EL (cell line): ENCODE measurements at regions not wholly inside any gene's neighbourhood (a gene's known extent, or its start where the extent isn't known, plus 50 kb on each side); places are given as distances from the start of the nearest gene placed in this dataset.
"Not testable (repeated sequence)": the region's sequence is repeated elsewhere in the genome, so short reads cannot be mapped to it uniquely, and the experiment has no call there.

Experiments used
- DNase-seq: peaks from one replicate; pipeline ENCODE4 v3.0.0-alpha.2; 2016

DNA sequence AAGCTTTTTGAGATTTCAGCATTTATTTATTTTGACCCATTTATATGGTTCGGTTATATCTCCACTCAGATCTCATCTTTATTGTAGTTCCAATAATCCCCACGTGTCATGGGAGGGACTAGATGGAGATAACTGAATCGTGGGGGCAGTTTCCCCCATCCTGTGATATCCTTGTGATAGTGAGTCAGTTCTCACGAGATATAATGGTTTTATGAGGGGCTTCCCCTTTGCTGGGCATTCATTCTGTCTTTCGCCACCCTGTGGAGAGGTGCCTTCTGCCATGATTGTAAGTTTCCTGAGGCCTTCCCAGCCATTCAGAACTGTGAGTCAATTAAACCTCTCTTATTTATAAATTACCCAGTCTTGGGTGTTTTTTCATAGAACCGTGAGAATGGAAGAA is 96.5 kb upstream of the PCSK1 start:
- DNase-seq = no peak

DNA sequence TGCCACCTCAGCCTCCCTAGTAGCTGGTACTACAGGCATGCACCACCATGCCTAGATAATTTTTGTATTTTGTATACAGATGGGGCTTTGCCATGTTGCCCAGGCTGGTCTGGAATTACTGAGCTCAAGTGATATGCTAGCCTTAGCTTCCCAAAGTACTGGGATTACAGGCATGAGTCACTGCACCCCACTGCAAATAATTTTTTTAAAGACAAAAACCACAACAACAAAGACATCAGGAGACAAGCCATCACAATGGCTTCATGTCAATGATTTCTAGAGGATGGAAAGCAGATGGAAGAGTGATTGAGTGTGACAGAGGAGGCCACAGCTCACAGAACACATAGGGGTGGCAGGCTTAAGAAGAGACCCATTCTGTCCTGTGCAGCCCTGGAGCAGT is 97.9 kb upstream of the PCSK1 start:
- no peak for DNase-seq

- no peak for DNase-seq
Measured at GRCh38 chr5:96533371-96533770, 100.3 kb upstream of the PCSK1 start.

- DNase-seq = peak; percentile 74
Measured at GRCh38 chr5:96537386-96537785, 104.3 kb upstream of the PCSK1 start.

GRCh38 chr5:96538808-96539250 is 105.8 kb upstream of the PCSK1 start:
- DNase-seq = peak; percentile 13

- no peak for DNase-seq
Measured at GRCh38 chr5:96546120-96546519, 113.1 kb upstream of the PCSK1 start.

DNA sequence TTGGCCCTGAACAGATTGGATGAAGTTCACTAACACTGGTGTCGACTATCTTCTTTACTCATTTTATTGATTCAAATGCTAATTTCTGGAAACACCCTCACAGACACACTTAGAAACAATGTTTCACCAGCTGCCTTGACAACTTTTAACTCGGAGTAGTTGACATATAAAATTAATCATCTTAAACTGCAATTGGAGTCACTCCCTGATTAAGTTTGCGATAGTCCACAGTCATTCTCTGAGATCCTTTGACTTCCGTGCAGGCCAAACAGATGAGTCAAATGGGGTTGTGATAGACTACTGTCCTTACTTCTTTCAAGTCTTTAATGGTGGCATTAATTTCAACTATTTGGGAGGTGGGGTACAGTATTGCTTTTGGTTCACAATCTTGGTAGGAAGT is 114.4 kb upstream of the PCSK1 start:
- no peak for DNase-seq

DNA sequence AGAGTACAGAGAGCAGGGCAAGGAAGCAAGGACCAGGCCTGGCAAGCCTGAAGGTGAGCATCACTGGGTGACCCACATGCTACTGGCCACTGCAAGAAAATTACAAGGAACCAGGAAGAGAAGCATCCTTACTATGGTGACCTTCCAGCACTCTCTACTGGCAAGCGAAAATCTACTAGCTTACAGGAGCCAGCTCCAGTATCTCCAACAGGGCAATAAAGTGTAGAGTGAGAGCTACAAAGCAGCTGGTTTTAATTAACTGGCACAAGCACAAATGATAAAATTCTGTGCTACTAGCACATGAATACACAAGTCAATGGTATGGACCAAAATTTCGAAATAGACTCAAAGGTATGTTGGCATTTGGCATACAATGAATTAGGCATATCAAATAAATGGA is 113.3 kb upstream of the CAST start:
- no peak for DNase-seq

- DNase-seq = not testable (repeated sequence)
Measured at GRCh38 chr5:96560857-96561256, 101.3 kb upstream of the CAST start.

- peak; percentile 82 for DNase-seq
Measured at GRCh38 chr5:96562614-96563013, 99.6 kb upstream of the CAST start.

DNA sequence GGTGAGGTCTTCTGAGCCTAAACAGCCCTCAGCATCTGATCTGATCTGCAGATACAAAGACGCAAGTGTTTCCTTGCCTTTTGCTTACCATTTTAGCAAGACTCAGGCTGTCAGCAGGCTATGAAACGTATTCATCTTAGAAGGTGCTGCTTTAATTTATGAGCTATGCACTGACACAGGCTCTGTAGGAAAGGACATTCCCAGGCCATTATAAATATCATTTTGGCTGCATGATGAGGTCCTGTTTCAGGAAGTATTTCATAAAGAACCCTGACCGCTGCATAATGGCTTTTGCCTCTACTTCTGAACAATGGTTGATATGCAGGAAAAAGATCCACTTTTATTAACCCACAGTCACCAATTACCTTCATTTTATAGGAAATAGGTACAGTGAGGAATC is 98.4 kb upstream of the CAST start:
- DNase-seq = no peak

GRCh38 chr5:96565582-96566265 is 96.5 kb upstream of the CAST start:
- DNase-seq = peak; percentile 84

GRCh38 chr5:96566833-96567587 is 95.2 kb upstream of the CAST start:
- peak; percentile 84 for DNase-seq

- no peak for DNase-seq
Measured at GRCh38 chr5:96569332-96569731, 92.8 kb upstream of the CAST start.

DNA sequence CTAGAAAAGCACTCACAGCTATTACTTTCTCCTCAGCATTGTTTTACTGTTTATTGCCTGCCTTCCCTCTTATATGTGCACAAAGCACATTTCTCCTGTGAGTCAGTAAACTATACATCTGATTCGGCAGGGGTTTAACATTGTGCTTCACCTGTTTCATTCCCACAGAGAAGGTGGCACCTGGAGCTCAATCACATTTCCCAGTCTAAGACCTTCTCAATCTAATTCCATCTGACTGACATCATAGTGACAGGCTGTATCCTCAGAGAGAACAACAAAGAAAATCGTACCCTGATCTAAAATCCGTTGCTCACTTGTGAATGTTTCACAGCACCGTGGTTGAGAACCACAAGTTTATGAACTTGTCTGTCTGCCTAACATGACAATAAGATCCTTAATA is 92.4 kb upstream of the CAST start:
- DNase-seq = no peak

DNA sequence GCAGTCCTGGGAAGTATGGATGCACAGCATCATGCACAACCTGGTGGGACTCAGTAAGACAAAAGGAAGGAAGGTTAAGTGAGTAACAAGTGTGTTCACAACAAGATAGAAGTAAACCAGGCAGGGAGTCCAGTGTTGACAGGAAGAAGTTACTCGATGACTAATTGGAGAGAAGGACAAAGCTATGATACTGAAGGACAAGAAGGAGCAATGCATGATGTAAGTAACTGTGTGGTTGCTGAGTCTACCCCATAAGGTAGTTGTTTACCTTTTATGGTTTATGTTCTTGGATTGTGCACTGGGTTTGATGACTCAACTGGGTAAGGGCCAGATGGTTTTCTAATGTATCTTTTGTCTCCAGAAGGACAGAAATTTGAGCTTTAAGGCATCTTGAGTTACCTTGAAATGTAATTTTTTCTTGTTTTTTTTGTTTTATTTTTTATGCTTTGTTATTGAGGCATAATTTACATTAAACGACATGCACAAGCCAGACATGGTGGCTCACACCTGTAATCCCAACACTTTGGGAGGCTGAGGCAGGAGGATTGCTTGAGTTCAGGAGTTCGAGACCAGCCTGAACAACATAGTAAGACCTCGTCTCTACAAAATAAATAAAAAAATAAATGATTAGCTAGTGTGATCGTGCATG is 89.2 kb upstream of the CAST start:
- peak; percentile 94 for DNase-seq

- DNase-seq = no peak
Measured at GRCh38 chr5:96573513-96573894, 88.7 kb upstream of the CAST start.

GRCh38 chr5:96576876-96577275 is 85.3 kb upstream of the CAST start:
- no peak for DNase-seq

DNA sequence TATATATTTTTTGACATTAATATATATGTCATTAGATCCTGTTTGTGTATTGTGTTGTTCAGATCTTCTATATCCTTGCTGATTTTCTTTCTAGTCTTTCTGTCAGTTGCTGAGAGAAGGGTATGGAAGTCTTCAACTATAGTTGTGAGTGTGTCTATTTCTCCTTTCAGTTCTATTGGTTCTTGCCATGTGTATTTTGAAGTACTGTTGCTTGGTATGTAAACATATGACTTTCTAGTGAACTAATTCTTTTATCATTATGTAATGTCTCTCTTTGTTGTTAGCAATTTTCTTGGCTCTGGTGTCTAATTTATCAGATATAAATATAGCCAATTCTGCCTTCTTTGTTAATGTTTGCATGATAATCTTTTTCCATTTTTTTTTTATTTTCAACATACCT is 84.3 kb upstream of the CAST start:
- peak; percentile 25 for DNase-seq

GRCh38 chr5:96579711-96580110 is 82.5 kb upstream of the CAST start:
- no peak for DNase-seq

DNA sequence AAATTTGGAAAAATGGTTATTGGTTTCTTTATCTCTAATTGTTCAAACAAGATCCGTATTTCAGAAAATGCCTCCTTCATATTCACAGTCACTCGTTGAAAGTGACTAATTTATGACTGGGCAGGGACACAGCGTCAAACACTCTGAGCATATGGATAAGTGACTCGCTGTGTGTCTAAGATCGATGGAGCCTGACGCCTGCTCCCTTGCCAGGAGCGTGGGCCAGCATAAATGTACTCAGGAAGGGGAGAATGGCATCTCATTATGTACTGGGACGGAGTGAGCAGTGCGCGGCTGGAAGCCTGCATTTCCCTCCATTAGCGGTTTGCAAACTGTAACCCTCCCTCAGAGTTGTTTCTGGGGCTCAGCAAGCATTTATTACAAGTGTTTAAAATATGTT is 79.8 kb upstream of the CAST start:
- DNase-seq = peak; percentile 4

DNA sequence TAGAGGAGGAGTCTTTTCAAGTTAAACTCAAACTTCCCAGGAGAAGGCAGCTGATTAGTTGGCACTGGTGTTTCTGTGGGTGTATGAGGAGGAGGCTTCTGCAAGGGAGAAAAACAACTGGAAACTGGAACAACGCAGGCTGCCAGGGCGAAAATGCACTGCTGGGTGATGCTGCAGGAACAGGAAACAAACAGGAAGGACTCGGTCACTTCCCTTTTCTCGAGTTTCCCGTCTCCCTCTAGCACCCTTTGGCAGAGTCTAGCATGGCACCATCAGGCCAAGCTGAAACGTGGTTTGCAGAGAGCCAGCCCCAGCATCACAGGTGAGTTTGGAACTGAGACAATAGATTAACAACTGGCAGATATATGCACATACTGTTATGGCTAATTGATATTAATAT is 77.5 kb upstream of the CAST start:
- no peak for DNase-seq

GRCh38 chr5:96588539-96588938 is 73.6 kb upstream of the CAST start:
- no peak for DNase-seq

DNA sequence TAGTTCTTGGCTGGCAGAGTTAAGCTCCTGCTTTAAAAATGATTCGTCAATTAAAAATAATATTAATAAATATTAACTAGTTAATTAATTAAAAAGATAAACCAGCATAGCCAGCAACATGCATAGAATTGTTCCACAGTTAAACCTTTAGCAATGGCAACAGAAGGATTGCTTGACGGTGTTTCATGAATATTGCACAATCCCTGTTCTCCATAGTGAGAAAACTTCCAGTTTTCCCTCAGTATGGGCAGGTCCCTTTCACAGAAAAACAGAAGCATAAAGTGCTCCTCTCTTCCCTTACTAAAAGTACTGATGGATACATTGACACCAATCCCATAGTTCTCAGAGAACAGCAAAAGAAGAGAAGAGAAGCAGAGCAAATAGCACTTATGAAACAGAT is 71.4 kb upstream of the CAST start:
- DNase-seq = no peak
